GM23248 (cell line): ENCODE measurements at regions not wholly inside any gene's neighbourhood (a gene's known extent, or its start where the extent isn't known, plus 50 kb on each side); places are given as distances from the start of the nearest gene placed in this dataset.

Source experiments
- EZH2 ChIP-seq: fragments of 200-600 bp; sonication (generic); IDR thresholded peaks from 2 replicates; pipeline ENCODE4 v1.6.1; 2018; ENCODE audit warnings: antibody characterized with exemption, mild to moderate bottlenecking; ENCODE audit not compliant: insufficient read depth, poor library complexity, severe bottlenecking
- EZH2phosphoT487 ChIP-seq: fragments of 200-600 bp; sonication (generic); IDR thresholded peaks from 2 replicates; pipeline ENCODE4 v1.6.1; 2018; ENCODE audit warnings: antibody characterized with exemption, moderate library complexity, mild to moderate bottlenecking, low read depth; ENCODE audit not compliant: insufficient read depth

DNA sequence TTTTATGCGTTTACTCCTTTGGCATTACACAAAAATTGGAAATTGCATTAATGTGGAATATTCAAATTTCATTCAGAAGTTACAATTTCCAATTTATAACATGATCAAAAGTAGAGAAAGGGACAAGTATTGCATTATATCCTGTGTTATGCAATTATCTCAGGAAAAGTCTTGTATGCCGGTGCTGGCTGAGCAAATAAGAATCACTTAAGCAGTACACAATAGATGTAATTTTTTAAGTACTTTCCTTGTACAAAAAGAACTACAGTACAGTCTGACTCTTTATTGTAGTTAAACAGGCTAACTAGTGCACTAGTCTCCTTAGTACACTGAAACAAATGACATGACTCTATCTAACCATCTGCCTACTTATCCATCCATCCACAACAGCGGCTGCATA, 493.2 kb upstream of the KCNMB2 start:
- TF ChIP-seq EZH2: no peak
- TF ChIP-seq EZH2phosphoT487: no peak
